Testis (tissue), 2 donors: ENCODE measurements at regions not wholly inside any gene's neighbourhood (a gene's known extent, or its start where the extent isn't known, plus 50 kb on each side); places are given as distances from the start of the nearest gene placed in this dataset.

ENCODE experiments used
- DNase-seq: peaks from one replicate; pipeline ENCODE4 v3.0.0-alpha.2; 2019
- H3K27ac ChIP-seq, 2 donors: fragments of 200-600 bp; sonication (generic); one replicate each; pipeline ENCODE4 v1.5.1; 2019
- H3K27me3 ChIP-seq: fragments of 200-600 bp; sonication (generic); one replicate; pipeline ENCODE4 v1.5.1; 2019
- H3K36me3 ChIP-seq: fragments of 200-600 bp; sonication (generic); one replicate; pipeline ENCODE4 v1.5.1; 2017; ENCODE audit warnings: low read depth; ENCODE audit errors: missing control alignments
- H3K4me1 ChIP-seq: fragments of 200-600 bp; sonication (generic); one replicate; pipeline ENCODE4 v1.5.1; 2019
- H3K4me3 ChIP-seq, 2 donors: fragments of 200-600 bp; sonication (generic); one replicate each; pipeline ENCODE4 v1.5.1; 2017 to 2019
- H3K9me3 ChIP-seq: fragments of 200-600 bp; sonication (generic); one replicate; pipeline ENCODE4 v1.5.1; 2017
- POLR2A ChIP-seq: fragments of 450-650 bp; IDR thresholded peaks from one replicate; pipeline ENCODE4 v1.6.1; 2017; ENCODE audit warnings: antibody characterized with exemption, mild to moderate bottlenecking, moderate library complexity
- WGBS, 2 donors: methylation state at CpG; one replicate each; pipeline ENCODE4 v1.1.5; 2018; 5-methylcytosine and 5-hydroxymethylcytosine counted together
- intact Hi-C: fragments of 100-400 bp; cut with DNase I; formaldehyde crosslinking; loops from one replicate; pipeline ENCODE4 v1.15.1; 2023; ENCODE audit warnings: low total_unique reads
- TF ChIP-seq, protein P1 (sequence below), 3 experiments: fragments of 450-650 bp in 2 of 3; fragments of 200-600 bp in 1 of 3; sonication (generic) in 1 of 3; IDR thresholded peaks; one replicate each; pipeline ENCODE4 v1.5.1; 2016 to 2019; ENCODE audit warnings: antibody characterized with exemption in 3 of 3, mild to moderate bottlenecking in 2 of 3, moderate library complexity in 1 of 3

DNA sequence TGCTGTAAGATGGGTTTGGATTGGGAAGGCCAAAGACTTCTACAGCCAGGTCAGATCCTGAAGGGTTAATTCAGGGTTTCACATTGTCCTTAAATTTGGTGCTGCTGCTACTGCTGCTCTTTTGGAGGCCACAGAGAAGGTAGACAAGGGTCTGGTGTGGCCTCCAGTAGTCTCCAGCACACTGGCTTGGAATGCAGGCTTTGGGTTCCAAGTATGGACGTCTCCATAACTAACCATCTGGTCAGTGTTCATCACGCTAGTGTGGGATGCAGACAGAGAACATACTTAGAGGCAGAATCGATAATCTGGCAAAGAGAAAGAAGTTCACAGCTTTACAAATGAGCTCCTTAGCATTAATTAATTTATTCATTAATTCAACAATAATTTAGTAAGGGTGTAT, 154.1 kb downstream of the ZBTB18 start:
- no peaks in the 10 kb centered on the region for H3K36me3 ChIP-seq
- H3K4me1 ChIP-seq: no peaks in the 10 kb centered on the region
- no peak overlapping the region for H3K4me3 ChIP-seq
- no peaks in the 10 kb centered on the region for H3K9me3 ChIP-seq
- no peak for DNase-seq
- H3K27me3 ChIP-seq: no peaks in the 10 kb centered on the region
- TF ChIP-seq, protein P1, sequence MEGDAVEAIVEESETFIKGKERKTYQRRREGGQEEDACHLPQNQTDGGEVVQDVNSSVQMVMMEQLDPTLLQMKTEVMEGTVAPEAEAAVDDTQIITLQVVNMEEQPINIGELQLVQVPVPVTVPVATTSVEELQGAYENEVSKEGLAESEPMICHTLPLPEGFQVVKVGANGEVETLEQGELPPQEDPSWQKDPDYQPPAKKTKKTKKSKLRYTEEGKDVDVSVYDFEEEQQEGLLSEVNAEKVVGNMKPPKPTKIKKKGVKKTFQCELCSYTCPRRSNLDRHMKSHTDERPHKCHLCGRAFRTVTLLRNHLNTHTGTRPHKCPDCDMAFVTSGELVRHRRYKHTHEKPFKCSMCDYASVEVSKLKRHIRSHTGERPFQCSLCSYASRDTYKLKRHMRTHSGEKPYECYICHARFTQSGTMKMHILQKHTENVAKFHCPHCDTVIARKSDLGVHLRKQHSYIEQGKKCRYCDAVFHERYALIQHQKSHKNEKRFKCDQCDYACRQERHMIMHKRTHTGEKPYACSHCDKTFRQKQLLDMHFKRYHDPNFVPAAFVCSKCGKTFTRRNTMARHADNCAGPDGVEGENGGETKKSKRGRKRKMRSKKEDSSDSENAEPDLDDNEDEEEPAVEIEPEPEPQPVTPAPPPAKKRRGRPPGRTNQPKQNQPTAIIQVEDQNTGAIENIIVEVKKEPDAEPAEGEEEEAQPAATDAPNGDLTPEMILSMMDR (IDR thresholded peaks at IDR 0.05): no peak
- TF ChIP-seq POLR2A: no peak
- intact Hi-C loops: no loop called here
- WGBS, 2 donors: 88 to 89% methylated on average over 3 of the region's 3 CpGs
- no peak overlapping the region for H3K27ac ChIP-seq

DNA sequence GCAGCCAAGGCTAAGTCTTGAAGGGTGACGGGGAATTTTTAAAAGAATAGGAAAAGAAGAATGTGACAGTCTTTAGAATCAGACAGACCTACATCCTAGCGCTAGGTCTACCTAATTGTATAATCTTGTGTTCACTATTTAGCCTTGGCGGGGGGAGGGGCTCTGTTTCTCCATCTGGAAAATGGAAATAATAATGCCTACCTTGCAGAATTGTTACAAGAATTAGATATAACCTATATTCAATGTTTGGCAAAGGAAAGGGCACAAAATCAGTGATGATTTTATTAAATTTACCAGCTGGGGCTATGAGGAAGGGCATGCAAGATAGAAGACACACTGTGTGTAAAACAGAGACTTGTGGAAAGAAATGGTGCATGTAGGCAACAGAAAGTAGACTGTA, 154.8 kb downstream of the ZBTB18 start:
- no peaks in the 10 kb centered on the region for H3K4me1 ChIP-seq
- WGBS, 2 donors: 87 to 91% methylated on average over 3 of the region's 3 CpGs
- H3K36me3 ChIP-seq: no peaks in the 10 kb centered on the region
- no peak for DNase-seq
- no peaks in the 10 kb centered on the region for H3K9me3 ChIP-seq
- no peak overlapping the region for H3K27ac ChIP-seq
- intact Hi-C loops: no loop called here
- no peak for TF ChIP-seq POLR2A
- TF ChIP-seq, protein P1 (IDR thresholded peaks at IDR 0.05): no peak
- H3K4me3 ChIP-seq: no peak overlapping the region
- H3K27me3 ChIP-seq: no peaks in the 10 kb centered on the region

GRCh38 chr1:244207042-244207934, 156.2 kb downstream of the ZBTB18 start:
- 78 to 81% methylated on average over 6 of the region's 6 CpGs for WGBS, 2 donors
- no peak for DNase-seq
- intact Hi-C loops: no loop called here
- Histone ChIP-seq H3K4me3 (no peak overlapping the region), H3K4me1 (no peaks in the 10 kb centered on the region), H3K9me3 (no peaks in the 10 kb centered on the region), H3K27ac (no peak overlapping the region), H3K27me3 (no peaks in the 10 kb centered on the region), H3K36me3 (no peaks in the 10 kb centered on the region)
- no peak for TF ChIP-seq POLR2A
- TF ChIP-seq, protein P1 (IDR thresholded peaks at IDR 0.05): no peak

DNA sequence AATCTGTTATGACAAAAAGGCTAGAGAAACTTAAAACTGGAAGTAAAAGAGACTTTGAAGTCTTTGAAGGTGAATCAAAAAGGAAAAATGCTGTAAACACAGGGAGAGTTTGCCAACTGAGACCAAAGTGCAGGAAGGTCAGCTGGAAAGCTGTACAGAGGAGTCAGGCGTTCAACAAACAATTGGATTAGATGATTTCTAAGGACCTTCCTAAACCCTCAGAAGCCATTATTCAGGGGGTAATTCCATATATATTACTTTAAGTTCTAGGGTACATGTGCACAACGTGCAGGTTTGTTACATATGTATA, 156.8 kb downstream of the ZBTB18 start:
- 66 to 72% methylated on average over 2 of the region's 2 CpGs for WGBS, 2 donors
- Histone ChIP-seq H3K27ac (no peak overlapping the region), H3K27me3 (no peaks in the 10 kb centered on the region), H3K4me1 (no peaks in the 10 kb centered on the region), H3K36me3 (no peaks in the 10 kb centered on the region), H3K9me3 (no peaks in the 10 kb centered on the region), H3K4me3 (no peak overlapping the region)
- DNase-seq: no peak
- TF ChIP-seq POLR2A: no peak
- TF ChIP-seq, protein P1 (IDR thresholded peaks at IDR 0.05): no peak
- intact Hi-C loops: no loop called here

GRCh38 chr1:244209955-244210354, 158.9 kb downstream of the ZBTB18 start:
- Histone ChIP-seq H3K4me3 (no peak overlapping the region), H3K27me3 (no peaks in the 10 kb centered on the region), H3K9me3 (no peaks in the 10 kb centered on the region), H3K27ac (no peak overlapping the region), H3K4me1 (no peaks in the 10 kb centered on the region), H3K36me3 (no peaks in the 10 kb centered on the region)
- intact Hi-C loops: no loop called here
- no peak for DNase-seq
- TF ChIP-seq POLR2A: no peak
- TF ChIP-seq, protein P1 (IDR thresholded peaks at IDR 0.05): no peak
- 56 to 72% methylated on average over 5 of the region's 5 CpGs for WGBS, 2 donors
